GM23338 (cell line): ENCODE measurements at regions not wholly inside any gene's neighbourhood (a gene's known extent, or its start where the extent isn't known, plus 50 kb on each side); places are given as distances from the start of the nearest gene placed in this dataset.

Experiments used
- CREB1 ChIP-seq: fragments of 250-450 bp; sonication (Bioruptor Pico); IDR thresholded peaks from 2 replicates; pipeline ENCODE4 v1.5.0; 2020; ENCODE audit warnings: low read depth, mild to moderate bottlenecking, moderate library complexity
- EZH2 ChIP-seq: fragments of 200-600 bp; sonication (generic); IDR thresholded peaks from one replicate; pipeline ENCODE4 v1.8.0; 2017; ENCODE audit warnings: antibody characterized with exemption, mild to moderate bottlenecking, low read depth; ENCODE audit not compliant: unreplicated experiment
- EZH2phosphoT487 ChIP-seq: fragments of 200-600 bp; sonication (generic); IDR thresholded peaks from one replicate; pipeline ENCODE4 v1.8.1; 2018; ENCODE audit warnings: antibody characterized with exemption; ENCODE audit not compliant: unreplicated experiment
- NANOG ChIP-seq: IDR thresholded peaks from 2 replicates; pipeline ENCODE4 v1.6.1; 2016; ENCODE audit warnings: antibody characterized with exemption, borderline replicate concordance
- POLR2AphosphoS5 ChIP-seq: IDR thresholded peaks from 2 replicates; pipeline ENCODE4 v1.6.1; 2016; ENCODE audit warnings: antibody characterized with exemption, low read depth
- ZNF114 ChIP-seq: fragments of 250-450 bp; sonication (Bioruptor Pico); IDR thresholded peaks from 2 replicates; pipeline ENCODE4 v1.5.0; 2020; ENCODE audit warnings: mild to moderate bottlenecking, moderate library complexity
- ZNF331 ChIP-seq: fragments of 250-450 bp; sonication (Bioruptor Pico); IDR thresholded peaks from 2 replicates; pipeline ENCODE4 v1.5.0; 2020; ENCODE audit warnings: low read depth, mild to moderate bottlenecking, moderate library complexity
- TF ChIP-seq, protein P1 (sequence below), 2 experiments: fragments of 200-600 bp in 1 of 2; sonication (generic) in 1 of 2; conservative IDR thresholded peaks; 2 replicates each; pipeline versions ENCODE4 v1.5.1 to v1.6.1; 2016 to 2017; ENCODE audit warnings: antibody characterized with exemption in 2 of 2, low read depth in 2 of 2, mild to moderate bottlenecking in 2 of 2, moderate library complexity in 1 of 2
- TF ChIP-seq, protein P2 (sequence below): IDR thresholded peaks from one replicate; pipeline ENCODE4 v1.6.1; 2018; ENCODE audit warnings: antibody characterized with exemption; ENCODE audit not compliant: unreplicated experiment
- TF ChIP-seq, protein P3 (sequence below): IDR thresholded peaks from 2 replicates; pipeline ENCODE4 v1.6.1; 2016; ENCODE audit warnings: antibody characterized with exemption

DNA sequence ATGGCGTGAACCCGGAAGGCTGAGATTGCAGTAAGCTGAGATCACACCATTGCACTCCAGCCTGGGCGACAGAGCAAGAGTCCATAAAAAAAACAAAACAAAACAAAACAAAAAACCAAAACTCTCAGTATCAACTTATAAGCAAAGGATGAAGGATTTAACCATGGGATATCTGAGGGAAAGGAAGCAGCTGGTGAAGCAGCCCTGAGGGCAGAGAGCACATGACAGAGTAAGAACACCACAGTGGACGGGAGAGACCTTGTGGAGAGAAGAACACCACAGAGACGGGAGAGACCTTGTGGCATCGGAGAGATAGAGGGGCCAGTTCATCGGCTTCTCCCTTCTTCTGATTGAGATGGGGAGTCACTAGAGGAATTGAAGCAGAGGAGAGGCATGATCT lies 697.2 kb downstream of the HDGFL1 start:
- TF ChIP-seq, protein P1, sequence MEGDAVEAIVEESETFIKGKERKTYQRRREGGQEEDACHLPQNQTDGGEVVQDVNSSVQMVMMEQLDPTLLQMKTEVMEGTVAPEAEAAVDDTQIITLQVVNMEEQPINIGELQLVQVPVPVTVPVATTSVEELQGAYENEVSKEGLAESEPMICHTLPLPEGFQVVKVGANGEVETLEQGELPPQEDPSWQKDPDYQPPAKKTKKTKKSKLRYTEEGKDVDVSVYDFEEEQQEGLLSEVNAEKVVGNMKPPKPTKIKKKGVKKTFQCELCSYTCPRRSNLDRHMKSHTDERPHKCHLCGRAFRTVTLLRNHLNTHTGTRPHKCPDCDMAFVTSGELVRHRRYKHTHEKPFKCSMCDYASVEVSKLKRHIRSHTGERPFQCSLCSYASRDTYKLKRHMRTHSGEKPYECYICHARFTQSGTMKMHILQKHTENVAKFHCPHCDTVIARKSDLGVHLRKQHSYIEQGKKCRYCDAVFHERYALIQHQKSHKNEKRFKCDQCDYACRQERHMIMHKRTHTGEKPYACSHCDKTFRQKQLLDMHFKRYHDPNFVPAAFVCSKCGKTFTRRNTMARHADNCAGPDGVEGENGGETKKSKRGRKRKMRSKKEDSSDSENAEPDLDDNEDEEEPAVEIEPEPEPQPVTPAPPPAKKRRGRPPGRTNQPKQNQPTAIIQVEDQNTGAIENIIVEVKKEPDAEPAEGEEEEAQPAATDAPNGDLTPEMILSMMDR (conservative IDR thresholded peaks at IDR 0.05; ENCODE audit: low read depth in 2 of 2) = no peak
- TF ChIP-seq CREB1 = no peak
- no peak for TF ChIP-seq ZNF331 (CRISPR knock-in tag)
- no peak for TF ChIP-seq EZH2phosphoT487
- no peak for TF ChIP-seq POLR2AphosphoS5
- TF ChIP-seq NANOG = no peak
- TF ChIP-seq, protein P2, sequence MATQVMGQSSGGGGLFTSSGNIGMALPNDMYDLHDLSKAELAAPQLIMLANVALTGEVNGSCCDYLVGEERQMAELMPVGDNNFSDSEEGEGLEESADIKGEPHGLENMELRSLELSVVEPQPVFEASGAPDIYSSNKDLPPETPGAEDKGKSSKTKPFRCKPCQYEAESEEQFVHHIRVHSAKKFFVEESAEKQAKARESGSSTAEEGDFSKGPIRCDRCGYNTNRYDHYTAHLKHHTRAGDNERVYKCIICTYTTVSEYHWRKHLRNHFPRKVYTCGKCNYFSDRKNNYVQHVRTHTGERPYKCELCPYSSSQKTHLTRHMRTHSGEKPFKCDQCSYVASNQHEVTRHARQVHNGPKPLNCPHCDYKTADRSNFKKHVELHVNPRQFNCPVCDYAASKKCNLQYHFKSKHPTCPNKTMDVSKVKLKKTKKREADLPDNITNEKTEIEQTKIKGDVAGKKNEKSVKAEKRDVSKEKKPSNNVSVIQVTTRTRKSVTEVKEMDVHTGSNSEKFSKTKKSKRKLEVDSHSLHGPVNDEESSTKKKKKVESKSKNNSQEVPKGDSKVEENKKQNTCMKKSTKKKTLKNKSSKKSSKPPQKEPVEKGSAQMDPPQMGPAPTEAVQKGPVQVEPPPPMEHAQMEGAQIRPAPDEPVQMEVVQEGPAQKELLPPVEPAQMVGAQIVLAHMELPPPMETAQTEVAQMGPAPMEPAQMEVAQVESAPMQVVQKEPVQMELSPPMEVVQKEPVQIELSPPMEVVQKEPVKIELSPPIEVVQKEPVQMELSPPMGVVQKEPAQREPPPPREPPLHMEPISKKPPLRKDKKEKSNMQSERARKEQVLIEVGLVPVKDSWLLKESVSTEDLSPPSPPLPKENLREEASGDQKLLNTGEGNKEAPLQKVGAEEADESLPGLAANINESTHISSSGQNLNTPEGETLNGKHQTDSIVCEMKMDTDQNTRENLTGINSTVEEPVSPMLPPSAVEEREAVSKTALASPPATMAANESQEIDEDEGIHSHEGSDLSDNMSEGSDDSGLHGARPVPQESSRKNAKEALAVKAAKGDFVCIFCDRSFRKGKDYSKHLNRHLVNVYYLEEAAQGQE = no peak
- TF ChIP-seq EZH2 = no peak
- TF ChIP-seq ZNF114 (CRISPR knock-in tag) = no peak
- TF ChIP-seq, protein P3, sequence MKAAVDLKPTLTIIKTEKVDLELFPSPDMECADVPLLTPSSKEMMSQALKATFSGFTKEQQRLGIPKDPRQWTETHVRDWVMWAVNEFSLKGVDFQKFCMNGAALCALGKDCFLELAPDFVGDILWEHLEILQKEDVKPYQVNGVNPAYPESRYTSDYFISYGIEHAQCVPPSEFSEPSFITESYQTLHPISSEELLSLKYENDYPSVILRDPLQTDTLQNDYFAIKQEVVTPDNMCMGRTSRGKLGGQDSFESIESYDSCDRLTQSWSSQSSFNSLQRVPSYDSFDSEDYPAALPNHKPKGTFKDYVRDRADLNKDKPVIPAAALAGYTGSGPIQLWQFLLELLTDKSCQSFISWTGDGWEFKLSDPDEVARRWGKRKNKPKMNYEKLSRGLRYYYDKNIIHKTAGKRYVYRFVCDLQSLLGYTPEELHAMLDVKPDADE = no peak
